ENCODE measurements at regions not wholly inside any gene's neighbourhood (a gene's known extent, or its start where the extent isn't known, plus 50 kb on each side); places are given as distances from the start of the nearest gene placed in this dataset.

DNA sequence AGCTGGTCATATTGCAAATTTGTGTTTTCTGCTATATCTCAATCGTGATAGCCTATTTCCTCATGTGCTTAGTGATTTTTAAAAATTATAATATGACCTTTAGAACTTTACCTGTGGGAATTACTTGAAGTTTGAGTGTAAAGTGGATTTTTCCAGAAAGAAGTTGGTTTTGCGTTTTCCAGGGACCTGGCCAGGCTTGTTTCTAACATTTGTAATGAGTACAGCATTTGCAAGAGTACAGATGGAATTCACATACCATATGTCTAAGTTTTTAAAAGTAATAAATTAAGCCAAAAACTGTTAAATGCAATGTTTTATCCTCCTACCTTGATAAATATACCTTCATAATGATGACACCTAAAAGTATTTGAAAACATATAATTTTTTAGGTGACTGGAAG is 443.2 kb downstream of the REEP3 start:
- Histone ChIP-seq H3K9me3 (ENCODE audit: low read depth) (no peaks in the 10 kb centered on the region), H3F3A (ENCODE audit: low read depth) (no peaks in the 10 kb centered on the region), H3K79me2 (ENCODE audit: low read depth) (no peaks in the 10 kb centered on the region), H3K4me1 (no peaks in the 10 kb centered on the region), H3K9ac (no peak overlapping the region), H3K36me3 (no peaks in the 10 kb centered on the region), H4K20me1 (ENCODE audit: low read depth) (no peaks in the 10 kb centered on the region), H3K4me2 (no peak overlapping the region), H3K27me3 (no peaks in the 10 kb centered on the region), H3K4me3 (no peak overlapping the region), H3K27ac (no peak overlapping the region), H2AFZ (replicated peaks) (no peak overlapping the region)
- TF ChIP-seq EZH2phosphoT487 (IDR thresholded peaks at IDR 0.05) (no peak), CTCF (IDR thresholded peaks at IDR 0.05) (no peak), EZH2 (IDR thresholded peaks at IDR 0.05) (no peak)
- peaks cover 2% of the 10 kb centered on the region for H3K36me3 Mint-ChIP-seq
- H3K27me3 Mint-ChIP-seq (ENCODE audit: insufficient read depth, low read depth), result no peaks in the 10 kb centered on the region
- peaks cover 18% of the 10 kb centered on the region for H3K9me3 Mint-ChIP-seq
- H3K27ac Mint-ChIP-seq, result no peak overlapping the region
- DNase-seq (ENCODE audit: low spot score), result no peak
- H3K4me3 Mint-ChIP-seq, result no peak overlapping the region
- H3K4me1 Mint-ChIP-seq, result no peaks in the 10 kb centered on the region

DNA sequence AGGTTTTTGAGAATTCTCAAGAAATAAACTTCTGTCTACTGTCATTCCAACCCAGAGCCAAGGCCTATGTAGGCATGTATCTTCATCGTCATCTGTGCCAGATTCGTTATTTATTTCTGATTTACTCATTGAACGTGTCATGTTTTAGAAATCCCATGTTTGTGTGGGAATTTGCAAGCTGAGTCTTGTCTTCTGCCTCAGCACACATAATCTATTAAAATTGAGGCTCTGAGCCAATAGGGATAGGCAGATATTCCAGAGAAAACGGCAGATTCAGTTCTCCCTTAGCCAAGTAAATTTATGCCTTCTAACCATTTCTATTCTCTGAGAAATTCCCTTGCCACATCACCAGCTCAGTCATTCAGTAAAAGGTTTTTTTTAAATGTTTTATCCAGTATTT is 444.6 kb downstream of the REEP3 start:
- Histone ChIP-seq H2AFZ (replicated peaks) (no peak overlapping the region), H3K4me1 (no peaks in the 10 kb centered on the region), H3K27ac (no peak overlapping the region), H3K9ac (no peak overlapping the region), H3K9me3 (ENCODE audit: low read depth) (no peaks in the 10 kb centered on the region), H3F3A (ENCODE audit: low read depth) (no peaks in the 10 kb centered on the region), H3K36me3 (no peaks in the 10 kb centered on the region), H3K27me3 (no peaks in the 10 kb centered on the region), H3K4me2 (no peak overlapping the region), H3K4me3 (no peak overlapping the region), H4K20me1 (ENCODE audit: low read depth) (no peaks in the 10 kb centered on the region), H3K79me2 (ENCODE audit: low read depth) (no peaks in the 10 kb centered on the region)
- H3K9me3 Mint-ChIP-seq, result peaks cover 25% of the 10 kb centered on the region
- H3K27me3 Mint-ChIP-seq (ENCODE audit: insufficient read depth, low read depth), result peaks cover 2% of the 10 kb centered on the region
- no peak overlapping the region for H3K27ac Mint-ChIP-seq
- TF ChIP-seq CTCF (IDR thresholded peaks at IDR 0.05), result no peak
- no peak for TF ChIP-seq EZH2 (IDR thresholded peaks at IDR 0.05)
- no peak for TF ChIP-seq EZH2phosphoT487 (IDR thresholded peaks at IDR 0.05)
- no peak for DNase-seq (ENCODE audit: low spot score)
- H3K4me1 Mint-ChIP-seq, result no peaks in the 10 kb centered on the region
- no peak overlapping the region for H3K4me3 Mint-ChIP-seq
- H3K36me3 Mint-ChIP-seq, result peaks cover 2% of the 10 kb centered on the region

- no peaks in the 10 kb centered on the region for H4K20me1 ChIP-seq (ENCODE audit: low read depth)
- H3K27ac ChIP-seq, result no peak overlapping the region
- Mint-ChIP-seq H3K27me3 (ENCODE audit: insufficient read depth, low read depth) (peaks cover 8% of the 10 kb centered on the region), H3K4me3 (no peak overlapping the region), H3K27ac (no peak overlapping the region), H3K36me3 (no peaks in the 10 kb centered on the region), H3K9me3 (peaks cover 39% of the 10 kb centered on the region), H3K4me1 (no peaks in the 10 kb centered on the region)
- TF ChIP-seq CTCF (IDR thresholded peaks at IDR 0.05) (no peak), EZH2 (IDR thresholded peaks at IDR 0.05) (no peak), EZH2phosphoT487 (IDR thresholded peaks at IDR 0.05) (no peak)
- H3K4me2 ChIP-seq, result no peak overlapping the region
- H3K4me3 ChIP-seq, result no peak overlapping the region
- no peaks in the 10 kb centered on the region for H3K9me3 ChIP-seq (ENCODE audit: low read depth)
- no peak overlapping the region for H3K9ac ChIP-seq
- no peak overlapping the region for H2AFZ ChIP-seq (replicated peaks)
- no peaks in the 10 kb centered on the region for H3F3A ChIP-seq (ENCODE audit: low read depth)
- H3K36me3 ChIP-seq, result no peaks in the 10 kb centered on the region
- DNase-seq (ENCODE audit: low spot score), result no peak
- no peaks in the 10 kb centered on the region for H3K79me2 ChIP-seq (ENCODE audit: low read depth)
- H3K4me1 ChIP-seq, result no peaks in the 10 kb centered on the region
- no peaks in the 10 kb centered on the region for H3K27me3 ChIP-seq
Observed at GRCh38 chr10:63972949-63973827, 452.0 kb downstream of the REEP3 start.

All from neural progenitor cell (in vitro differentiated cells).